Smooth muscle cell (in vitro differentiated cells): ENCODE measurements at regions not wholly inside any gene's neighbourhood (a gene's known extent, or its start where the extent isn't known, plus 50 kb on each side); places are given as distances from the start of the nearest gene placed in this dataset.
"Not testable (repeated sequence)": the region's sequence is repeated elsewhere in the genome, so short reads cannot be mapped to it uniquely, and the experiment has no call there.

Source experiments
- DNase-seq: peaks from one replicate; lab custom pipeline; 2025; ENCODE audit not compliant: unreplicated experiment; lab: John Stamatoyannopoulos, UW
- H2AFZ ChIP-seq: fragments of 200-600 bp; sonication (generic); 2 replicates; pipeline ENCODE4 v1.6.0; 2016; ENCODE audit warnings: antibody characterized with exemption, low read depth, mild to moderate bottlenecking
- H3F3A ChIP-seq: fragments of 200-600 bp; sonication (generic); 2 replicates; pipeline ENCODE4 v1.6.0; 2017; ENCODE audit warnings: antibody characterized with exemption, low read depth
- H3K27ac ChIP-seq: fragments of 200-600 bp; sonication (generic); 2 replicates; pipeline ENCODE4 v1.5.1; 2016; ENCODE audit warnings: low read depth, mild to moderate bottlenecking
- H3K27me3 ChIP-seq: fragments of 200-600 bp; sonication (generic); 2 replicates; pipeline ENCODE4 v1.6.1; 2016; ENCODE audit warnings: low read depth, mild to moderate bottlenecking
- H3K36me3 ChIP-seq: fragments of 200-600 bp; sonication (generic); 2 replicates; pipeline ENCODE4 v1.5.1; 2016; ENCODE audit warnings: low read depth
- H3K4me1 ChIP-seq: fragments of 200-600 bp; sonication (generic); 2 replicates; pipeline ENCODE4 v1.5.1; 2016; ENCODE audit warnings: low read depth
- H3K4me2 ChIP-seq: fragments of 200-600 bp; sonication (generic); 2 replicates; pipeline ENCODE4 v1.6.0; 2016; ENCODE audit warnings: mild to moderate bottlenecking
- H3K4me3 ChIP-seq: fragments of 200-600 bp; sonication (generic); 2 replicates; pipeline ENCODE4 v1.5.1; 2016; ENCODE audit warnings: mild to moderate bottlenecking
- H3K79me2 ChIP-seq: fragments of 200-600 bp; sonication (generic); 2 replicates; pipeline ENCODE4 v1.6.0; 2016; ENCODE audit warnings: low read depth, mild to moderate bottlenecking
- H3K9ac ChIP-seq: fragments of 200-600 bp; sonication (generic); 2 replicates; pipeline ENCODE4 v1.6.0; 2016; ENCODE audit warnings: low read depth
- H3K9me3 ChIP-seq: fragments of 200-600 bp; sonication (generic); replicated peaks from 2 replicates; pipeline ENCODE4 v1.5.1; 2016; ENCODE audit warnings: low read depth
- H4K20me1 ChIP-seq: fragments of 200-600 bp; sonication (generic); 2 replicates; pipeline ENCODE4 v1.6.0; 2016; ENCODE audit warnings: low read depth
- CTCF ChIP-seq: fragments of 200-600 bp; sonication (generic); IDR thresholded peaks from 2 replicates; pipeline ENCODE4 v1.5.1; 2017; ENCODE audit warnings: borderline replicate concordance, mild to moderate bottlenecking, antibody characterized with exemption; ENCODE audit not compliant: insufficient read depth, poor library complexity, severe bottlenecking
- WGBS: methylation state at CpG from one replicate; pipeline ENCODE4 v1.1.7; 2016; ENCODE audit warnings: low lambda C conversion rate; 5-methylcytosine and 5-hydroxymethylcytosine counted together

GRCh38 chr16:5175266-5175665 is 77.7 kb upstream of the EEF2KMT start:
- Histone ChIP-seq H3K9ac (no peak overlapping the region), H4K20me1 (no peaks in the 10 kb centered on the region), H3K36me3 (no peaks in the 10 kb centered on the region), H3K27me3 (no peaks in the 10 kb centered on the region), H3K4me2 (no peak overlapping the region), H3K79me2 (no peaks in the 10 kb centered on the region), H3K4me1 (no peaks in the 10 kb centered on the region), H3F3A (no peaks in the 10 kb centered on the region), H3K9me3 (no peaks in the 10 kb centered on the region), H3K27ac (no peak overlapping the region), H2AFZ (no peak overlapping the region), H3K4me3 (no peak overlapping the region)
- TF ChIP-seq CTCF, result no peak
- no peak for DNase-seq
- WGBS, result 85% methylated on average over 5 of the region's 5 CpGs

- H4K20me1 ChIP-seq, result no peaks in the 10 kb centered on the region
- H3K79me2 ChIP-seq, result no peaks in the 10 kb centered on the region
- H3K9me3 ChIP-seq, result no peaks in the 10 kb centered on the region
- no peak overlapping the region for H3K4me3 ChIP-seq
- H3F3A ChIP-seq, result no peaks in the 10 kb centered on the region
- no peaks in the 10 kb centered on the region for H3K36me3 ChIP-seq
- H3K27ac ChIP-seq, result no peak overlapping the region
- no peaks in the 10 kb centered on the region for H3K4me1 ChIP-seq
- H2AFZ ChIP-seq, result no peak overlapping the region
- DNase-seq, result no peak
- no peak overlapping the region for H3K4me2 ChIP-seq
- no peak overlapping the region for H3K9ac ChIP-seq
- no peak for TF ChIP-seq CTCF
- no peaks in the 10 kb centered on the region for H3K27me3 ChIP-seq
- 61% methylated on average over 6 of the region's 6 CpGs for WGBS
Observed at GRCh38 chr16:5166486-5166885, 68.9 kb upstream of the EEF2KMT start.

- H3K4me1 ChIP-seq, H3K9ac ChIP-seq, H3K27me3 ChIP-seq, H3K79me2 ChIP-seq, H3K27ac ChIP-seq, H3K4me3 ChIP-seq, H4K20me1 ChIP-seq, H3K36me3 ChIP-seq, DNase-seq, H3K4me2 ChIP-seq, H3F3A ChIP-seq, H3K9me3 ChIP-seq, H2AFZ ChIP-seq: not testable (repeated sequence)
- 86% methylated on average over 1 of the region's 1 CpG for whole genome bisulfite sequencing
Observed at GRCh38 chr16:5165429-5165828, 67.8 kb upstream of the EEF2KMT start.

- not testable (repeated sequence) for H3K4me2 ChIP-seq, H3K4me1 ChIP-seq, H4K20me1 ChIP-seq, H3K27ac ChIP-seq, H2AFZ ChIP-seq, H3K4me3 ChIP-seq, H3K9me3 ChIP-seq, DNase-seq, H3K79me2 ChIP-seq, H3K9ac ChIP-seq, H3K27me3 ChIP-seq, H3K36me3 ChIP-seq, H3F3A ChIP-seq
- WGBS, result 86% methylated on average over 5 of the region's 5 CpGs
Observed at GRCh38 chr16:5162801-5163200, 65.2 kb upstream of the EEF2KMT start.

- not testable (repeated sequence) for H3K36me3 ChIP-seq, H3F3A ChIP-seq, H3K4me1 ChIP-seq, H3K79me2 ChIP-seq, H3K9ac ChIP-seq, H3K4me2 ChIP-seq, H4K20me1 ChIP-seq, DNase-seq, H3K27ac ChIP-seq, H3K27me3 ChIP-seq, H3K4me3 ChIP-seq, H2AFZ ChIP-seq, H3K9me3 ChIP-seq
- 85% methylated on average over 6 of the region's 6 CpGs for WGBS
Observed at GRCh38 chr16:5161888-5162287, 64.3 kb upstream of the EEF2KMT start.

DNA sequence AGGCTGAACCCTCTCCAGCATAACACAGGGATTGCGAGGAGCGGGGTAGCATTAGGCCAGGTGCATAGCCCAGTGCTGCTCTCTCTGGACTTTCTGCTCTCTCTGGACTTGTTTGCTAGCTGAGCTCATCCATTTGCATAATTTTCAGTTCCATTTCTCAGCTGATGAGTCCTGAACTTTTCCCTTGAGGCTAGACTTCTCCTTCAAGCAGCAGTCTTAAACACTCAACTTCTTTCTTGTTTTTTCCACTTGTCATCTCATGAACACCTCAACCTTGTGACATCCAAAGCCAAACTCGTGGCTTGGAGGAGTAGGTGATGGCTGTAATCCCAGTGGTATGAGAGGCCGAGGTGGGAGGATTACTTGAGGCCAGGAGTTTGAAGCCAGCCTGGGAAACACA is 62.4 kb upstream of the EEF2KMT start:
- not testable (repeated sequence) for H3K4me2 ChIP-seq, H4K20me1 ChIP-seq, H3K79me2 ChIP-seq, H3F3A ChIP-seq, H3K9me3 ChIP-seq, DNase-seq, H3K27ac ChIP-seq, H3K36me3 ChIP-seq, H3K27me3 ChIP-seq, H3K4me1 ChIP-seq, H3K4me3 ChIP-seq, H3K9ac ChIP-seq, H2AFZ ChIP-seq
- 80% methylated on average over 4 of the region's 4 CpGs for WGBS

DNA sequence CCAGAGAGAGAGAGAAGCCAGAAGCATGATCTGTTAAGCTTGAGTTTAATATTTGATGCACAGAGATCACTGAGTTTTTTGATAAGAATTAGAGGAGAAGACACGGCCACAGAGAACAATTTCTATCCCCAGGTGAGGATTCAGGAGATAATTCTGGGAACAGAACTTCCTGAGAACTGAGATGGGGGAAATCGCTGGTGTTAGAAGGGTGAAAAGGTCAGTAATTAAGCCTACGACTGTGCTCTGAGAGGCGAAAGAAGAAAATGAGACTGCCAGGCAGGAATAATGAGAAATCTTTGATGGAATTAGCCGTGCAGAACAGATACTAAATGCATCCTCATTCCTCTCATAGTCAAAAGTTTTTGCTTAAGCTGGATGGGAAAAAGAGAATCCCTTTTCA is 61.9 kb upstream of the EEF2KMT start:
- not testable (repeated sequence) for DNase-seq, H4K20me1 ChIP-seq, H3K9me3 ChIP-seq, H3K27me3 ChIP-seq, H3K4me3 ChIP-seq, H3K4me1 ChIP-seq, H3K79me2 ChIP-seq, H3K27ac ChIP-seq, H3F3A ChIP-seq, H3K36me3 ChIP-seq, H3K9ac ChIP-seq, H2AFZ ChIP-seq, H3K4me2 ChIP-seq
- 82% methylated on average over 5 of the region's 5 CpGs for WGBS
